ENCODE measurements at regions not wholly inside any gene's neighbourhood (a gene's known extent, or its start where the extent isn't known, plus 50 kb on each side); places are given as distances from the start of the nearest gene placed in this dataset.

DNA sequence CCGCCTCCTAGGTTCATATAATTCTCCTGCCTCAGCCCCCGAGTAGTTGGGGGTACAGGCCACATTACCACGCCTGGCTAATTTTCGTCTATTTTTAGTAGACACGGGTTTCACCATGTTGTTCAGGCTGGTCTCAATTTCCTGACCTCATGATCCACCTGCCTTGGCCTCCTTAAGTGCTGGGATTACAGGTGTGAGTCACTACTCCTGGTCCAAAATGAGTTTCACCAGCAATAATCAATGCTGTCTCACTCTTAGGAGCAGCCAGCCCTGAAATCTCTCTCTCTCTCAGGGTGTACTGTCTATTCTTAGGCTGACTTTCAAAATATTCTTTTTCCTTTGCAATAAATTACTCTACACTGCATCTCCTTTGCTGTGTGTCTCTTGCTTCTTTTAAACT lies 177.5 kb upstream of the HSFY2 start:
- 86 to 88% methylated on average over 5 of the region's 5 CpGs; no CpG with 5 or more reads in 2 of the 4 donors for WGBS, 4 donors

DNA sequence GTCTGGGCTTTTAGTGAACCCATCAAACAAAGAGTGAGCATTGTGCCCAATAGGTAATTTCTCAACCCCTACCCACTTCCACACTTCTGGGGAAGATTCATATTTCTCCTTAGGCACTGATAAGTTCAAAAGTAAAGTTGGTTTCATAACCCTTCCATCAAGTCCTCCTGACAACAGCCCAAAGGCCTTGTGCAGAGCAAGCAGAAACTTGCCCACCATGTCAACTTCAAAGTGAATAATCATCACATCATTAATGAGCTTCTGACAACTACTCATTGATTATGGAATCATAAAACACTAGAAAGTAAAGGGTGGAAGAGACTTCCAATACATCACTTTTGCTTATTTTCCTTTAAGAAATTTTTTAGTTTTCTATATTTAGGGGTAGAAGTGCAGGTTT lies 163.3 kb upstream of the HSFY2 start:
- Histone ChIP-seq H3K9me3 (no peaks in the 10 kb centered on the region), H3K27me3 (no peaks in the 10 kb centered on the region), H3K36me3 (no peaks in the 10 kb centered on the region), H3K4me3 (no peak overlapping the region), H3K27ac (no peak overlapping the region), H3K4me1 (no peaks in the 10 kb centered on the region)
- DNase-seq (no peak), ATAC-seq (no peak)
- TF ChIP-seq POLR2A (IDR thresholded peaks at IDR 0.05): no peak
- TF ChIP-seq, protein P1, sequence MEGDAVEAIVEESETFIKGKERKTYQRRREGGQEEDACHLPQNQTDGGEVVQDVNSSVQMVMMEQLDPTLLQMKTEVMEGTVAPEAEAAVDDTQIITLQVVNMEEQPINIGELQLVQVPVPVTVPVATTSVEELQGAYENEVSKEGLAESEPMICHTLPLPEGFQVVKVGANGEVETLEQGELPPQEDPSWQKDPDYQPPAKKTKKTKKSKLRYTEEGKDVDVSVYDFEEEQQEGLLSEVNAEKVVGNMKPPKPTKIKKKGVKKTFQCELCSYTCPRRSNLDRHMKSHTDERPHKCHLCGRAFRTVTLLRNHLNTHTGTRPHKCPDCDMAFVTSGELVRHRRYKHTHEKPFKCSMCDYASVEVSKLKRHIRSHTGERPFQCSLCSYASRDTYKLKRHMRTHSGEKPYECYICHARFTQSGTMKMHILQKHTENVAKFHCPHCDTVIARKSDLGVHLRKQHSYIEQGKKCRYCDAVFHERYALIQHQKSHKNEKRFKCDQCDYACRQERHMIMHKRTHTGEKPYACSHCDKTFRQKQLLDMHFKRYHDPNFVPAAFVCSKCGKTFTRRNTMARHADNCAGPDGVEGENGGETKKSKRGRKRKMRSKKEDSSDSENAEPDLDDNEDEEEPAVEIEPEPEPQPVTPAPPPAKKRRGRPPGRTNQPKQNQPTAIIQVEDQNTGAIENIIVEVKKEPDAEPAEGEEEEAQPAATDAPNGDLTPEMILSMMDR (IDR thresholded peaks at IDR 0.05): no peak
- intact Hi-C loops (cut with DNase I): no loop called here

More for the DNA sequence above, 177.5 kb upstream of the HSFY2 start:
- Histone ChIP-seq H3K36me3 (no peaks in the 10 kb centered on the region), H3K9me3 (no peaks in the 10 kb centered on the region), H3K27me3 (no peaks in the 10 kb centered on the region), H3K27ac (no peak overlapping the region), H3K4me3 (no peak overlapping the region), H3K4me1 (peaks cover 0 to 3% (median 0%) of the 10 kb centered on the region in 12 donors)
- ATAC-seq (no peak), DNase-seq (no peak)
- intact Hi-C loops (cut with DNase I): no loop called here
- no peak for TF ChIP-seq POLR2A (IDR thresholded peaks at IDR 0.05)
- TF ChIP-seq, protein P1 (IDR thresholded peaks at IDR 0.05): no peak

DNA sequence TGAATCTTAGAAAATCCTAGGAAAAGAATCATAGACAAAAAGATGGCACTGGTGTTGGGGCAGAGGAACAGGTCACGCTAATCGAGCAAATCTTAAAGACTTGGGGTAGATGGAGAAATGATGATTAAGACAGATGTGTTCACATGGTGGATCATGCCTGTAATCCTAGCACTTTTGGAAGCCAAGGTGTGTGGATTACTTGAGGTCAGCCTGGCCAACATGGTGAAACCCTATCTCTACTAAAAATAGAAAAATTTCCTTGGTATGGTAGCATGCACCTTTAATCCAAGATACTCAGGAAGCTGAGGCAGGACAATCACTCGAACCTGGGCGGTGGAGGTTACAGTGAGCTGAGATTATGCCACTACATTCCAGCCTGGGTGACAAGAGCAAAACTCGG lies 145.7 kb upstream of the HSFY2 start:
- 75 to 92% methylated on average over 5 of the region's 5 CpGs; no CpG with 5 or more reads in 2 of the 4 donors for WGBS, 4 donors
- intact Hi-C loops (cut with DNase I): no loop called here
- ATAC-seq (no peak), DNase-seq (no peak)
- H3K4me1 ChIP-seq: peaks cover 0 to 3% (median 0%) of the 10 kb centered on the region in 12 donors
- H3K27ac ChIP-seq: no peak overlapping the region
- TF ChIP-seq, protein P1 (IDR thresholded peaks at IDR 0.05): no peak
- no peak for TF ChIP-seq POLR2A (IDR thresholded peaks at IDR 0.05)
- no peaks in the 10 kb centered on the region for H3K9me3 ChIP-seq
- no peaks in the 10 kb centered on the region for H3K36me3 ChIP-seq
- no peak overlapping the region for H3K4me3 ChIP-seq
- H3K27me3 ChIP-seq: no peaks in the 10 kb centered on the region

DNA sequence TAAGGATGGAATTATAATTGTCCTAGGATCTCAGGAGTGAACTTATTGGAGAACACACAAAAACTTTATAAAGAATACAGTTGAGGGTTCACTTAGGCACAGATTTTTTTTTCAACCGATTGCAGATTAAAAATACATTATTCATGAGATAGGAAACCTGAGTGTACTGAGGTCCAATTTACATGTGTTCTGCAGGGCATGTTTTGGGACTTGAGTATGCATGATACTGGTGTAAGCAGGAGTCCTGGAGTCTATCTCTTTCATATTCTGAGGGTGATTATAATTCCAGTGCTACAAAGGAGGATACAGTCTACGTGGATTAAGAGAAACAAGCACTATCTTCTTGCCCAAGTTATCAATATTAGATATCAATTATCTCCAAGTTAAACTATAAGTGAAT lies 139.3 kb upstream of the HSFY2 start:
- Histone ChIP-seq H3K27ac (no peak overlapping the region), H3K4me1 (no peaks in the 10 kb centered on the region), H3K9me3 (no peaks in the 10 kb centered on the region), H3K4me3 (no peak overlapping the region), H3K36me3 (no peaks in the 10 kb centered on the region), H3K27me3 (no peaks in the 10 kb centered on the region)
- intact Hi-C loops (cut with DNase I): no loop called here
- ATAC-seq (no peak), DNase-seq (no peak)
- whole genome bisulfite sequencing, 4 donors: 86 to 90% methylated on average over 2 of the region's 2 CpGs; no CpG with 5 or more reads in 2 of the 4 donors
- TF ChIP-seq, protein P1 (IDR thresholded peaks at IDR 0.05): no peak
- TF ChIP-seq POLR2A (IDR thresholded peaks at IDR 0.05): no peak
